ENCODE measurements at regions not wholly inside any gene's neighbourhood (a gene's known extent, or its start where the extent isn't known, plus 50 kb on each side); places are given as distances from the start of the nearest gene placed in this dataset.

DNA sequence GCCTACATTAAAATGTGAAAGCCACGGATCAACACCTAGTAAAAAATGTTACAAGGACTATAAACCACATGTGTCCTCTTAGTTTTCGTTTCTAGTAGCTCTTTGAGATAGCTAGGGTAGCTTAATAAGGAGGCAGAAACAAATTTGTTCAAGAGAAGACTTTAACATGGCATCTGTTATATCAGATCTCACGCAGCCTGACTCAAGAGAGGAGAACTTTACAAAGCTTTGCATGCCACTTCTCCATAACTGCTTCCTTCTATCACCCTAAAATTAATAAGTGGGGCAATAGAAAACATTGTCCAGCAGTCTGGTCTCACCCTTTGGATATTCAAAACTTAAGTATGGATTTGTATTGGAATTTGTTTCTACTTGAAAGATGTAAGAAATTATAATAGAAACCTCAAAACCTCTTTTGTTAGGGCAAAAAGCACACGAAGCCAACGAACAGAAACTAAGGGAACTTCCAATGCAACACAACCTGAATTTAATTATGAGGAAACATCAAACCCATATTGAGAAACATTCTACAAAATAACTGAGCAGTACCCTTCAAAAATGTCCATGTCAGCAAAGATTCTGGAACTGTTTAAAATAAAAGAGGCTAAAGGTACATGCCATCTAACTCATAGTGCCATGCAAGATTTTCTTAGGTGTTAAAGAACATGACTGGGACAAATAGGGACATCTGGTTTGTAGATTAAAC is 194.8 kb downstream of the LRIG3 start (continued):
- TF ChIP-seq CEBPB (IDR thresholded peaks at IDR 0.05; ENCODE audit: low read depth) (no peak), TCF7L2 (IDR thresholded peaks at IDR 0.05; ENCODE audit: borderline replicate concordance, extremely low read depth, insufficient read depth, insufficient read length) (no peak)
- TF ChIP-seq, protein P1, sequence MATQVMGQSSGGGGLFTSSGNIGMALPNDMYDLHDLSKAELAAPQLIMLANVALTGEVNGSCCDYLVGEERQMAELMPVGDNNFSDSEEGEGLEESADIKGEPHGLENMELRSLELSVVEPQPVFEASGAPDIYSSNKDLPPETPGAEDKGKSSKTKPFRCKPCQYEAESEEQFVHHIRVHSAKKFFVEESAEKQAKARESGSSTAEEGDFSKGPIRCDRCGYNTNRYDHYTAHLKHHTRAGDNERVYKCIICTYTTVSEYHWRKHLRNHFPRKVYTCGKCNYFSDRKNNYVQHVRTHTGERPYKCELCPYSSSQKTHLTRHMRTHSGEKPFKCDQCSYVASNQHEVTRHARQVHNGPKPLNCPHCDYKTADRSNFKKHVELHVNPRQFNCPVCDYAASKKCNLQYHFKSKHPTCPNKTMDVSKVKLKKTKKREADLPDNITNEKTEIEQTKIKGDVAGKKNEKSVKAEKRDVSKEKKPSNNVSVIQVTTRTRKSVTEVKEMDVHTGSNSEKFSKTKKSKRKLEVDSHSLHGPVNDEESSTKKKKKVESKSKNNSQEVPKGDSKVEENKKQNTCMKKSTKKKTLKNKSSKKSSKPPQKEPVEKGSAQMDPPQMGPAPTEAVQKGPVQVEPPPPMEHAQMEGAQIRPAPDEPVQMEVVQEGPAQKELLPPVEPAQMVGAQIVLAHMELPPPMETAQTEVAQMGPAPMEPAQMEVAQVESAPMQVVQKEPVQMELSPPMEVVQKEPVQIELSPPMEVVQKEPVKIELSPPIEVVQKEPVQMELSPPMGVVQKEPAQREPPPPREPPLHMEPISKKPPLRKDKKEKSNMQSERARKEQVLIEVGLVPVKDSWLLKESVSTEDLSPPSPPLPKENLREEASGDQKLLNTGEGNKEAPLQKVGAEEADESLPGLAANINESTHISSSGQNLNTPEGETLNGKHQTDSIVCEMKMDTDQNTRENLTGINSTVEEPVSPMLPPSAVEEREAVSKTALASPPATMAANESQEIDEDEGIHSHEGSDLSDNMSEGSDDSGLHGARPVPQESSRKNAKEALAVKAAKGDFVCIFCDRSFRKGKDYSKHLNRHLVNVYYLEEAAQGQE (IDR thresholded peaks at IDR 0.05; ENCODE audit: low read depth) = no peak

GRCh38 chr12:58727521-58727920 is 192.8 kb downstream of the LRIG3 start:
- no peak for DNase-seq (ENCODE audit: low read depth, low spot score)
- RAD21 ChIA-PET (ENCODE audit: low non-redundant PET in 1 of 2, low total read pairs in 2 of 2, uncharacterized antibody in 2 of 2, unreplicated experiment in 2 of 2) = no interaction called here
- no peak overlapping the region for H3K27ac ChIP-seq (ENCODE audit: low read depth, low read length)

More at GRCh38 chr12:58727521-58727920, 192.8 kb downstream of the LRIG3 start:
- no peak for ATAC-seq
- no peaks in the 10 kb centered on the region for H3K36me3 ChIP-seq (ENCODE audit: control insufficient read depth in 1 of 2, insufficient read depth in 2 of 2, low read length in 2 of 2)
- no TSS peak for BruUV-seq (replicated peaks)
- H3K9me3 ChIP-seq (ENCODE audit: control insufficient read depth in 1 of 2, insufficient read depth in 1 of 2, low read depth in 1 of 2, low read length in 2 of 2) = no peaks in the 10 kb centered on the region
- H3K9ac ChIP-seq (ENCODE audit: low read length) = no peak overlapping the region
- no peak overlapping the region for H3K4me2 ChIP-seq (ENCODE audit: low read length)
- POLR2A ChIA-PET = no interaction called here
- no peaks in the 10 kb centered on the region for H3K79me2 ChIP-seq (ENCODE audit: insufficient read depth, low read length)
- H2AFZ ChIP-seq (ENCODE audit: low read depth, low read length, poor library complexity, severe bottlenecking) = no peak overlapping the region
- no peaks in the 10 kb centered on the region for H3K27me3 ChIP-seq (ENCODE audit: insufficient read depth, low read length)
- CTCF ChIA-PET = no interaction called here
- no peaks in the 10 kb centered on the region for H3K4me1 ChIP-seq (ENCODE audit: control insufficient read depth in 1 of 2, insufficient read depth in 2 of 2, low read length in 2 of 2)
- intact Hi-C loops (cut with micrococcal nuclease) = no loop called here
- H4K20me1 ChIP-seq (ENCODE audit: insufficient read depth) = no peaks in the 10 kb centered on the region
- H3K9me2 ChIP-seq (ENCODE audit: insufficient read depth) = no peaks in the 10 kb centered on the region
- TF ChIP-seq ZFX (IDR thresholded peaks at IDR 0.05) (no peak), EZH2 (IDR thresholded peaks at IDR 0.05) (no peak), EZH2phosphoT487 (IDR thresholded peaks at IDR 0.05; ENCODE audit: borderline replicate concordance) (no peak), SIN3A (IDR thresholded peaks at IDR 0.05; ENCODE audit: low read depth) (no peak), JUND (IDR thresholded peaks at IDR 0.05) (no peak), SRF (IDR thresholded peaks at IDR 0.05; ENCODE audit: low read depth) (no peak), CEBPB (IDR thresholded peaks at IDR 0.05; ENCODE audit: low read depth) (no peak), ELF1 (IDR thresholded peaks at IDR 0.05; ENCODE audit: borderline replicate concordance, low read depth) (no peak), POLR2AphosphoS5 (IDR thresholded peaks at IDR 0.05; ENCODE audit: low read depth, low read length) (no peak), TCF7L2 (IDR thresholded peaks at IDR 0.05; ENCODE audit: borderline replicate concordance, extremely low read depth, insufficient read depth, insufficient read length) (no peak), EGR1 (IDR thresholded peaks at IDR 0.05; ENCODE audit: low read depth) (no peak)
- TF ChIP-seq, protein P1 (IDR thresholded peaks at IDR 0.05; ENCODE audit: low read depth) = no peak
- TF ChIP-seq, protein P2, sequence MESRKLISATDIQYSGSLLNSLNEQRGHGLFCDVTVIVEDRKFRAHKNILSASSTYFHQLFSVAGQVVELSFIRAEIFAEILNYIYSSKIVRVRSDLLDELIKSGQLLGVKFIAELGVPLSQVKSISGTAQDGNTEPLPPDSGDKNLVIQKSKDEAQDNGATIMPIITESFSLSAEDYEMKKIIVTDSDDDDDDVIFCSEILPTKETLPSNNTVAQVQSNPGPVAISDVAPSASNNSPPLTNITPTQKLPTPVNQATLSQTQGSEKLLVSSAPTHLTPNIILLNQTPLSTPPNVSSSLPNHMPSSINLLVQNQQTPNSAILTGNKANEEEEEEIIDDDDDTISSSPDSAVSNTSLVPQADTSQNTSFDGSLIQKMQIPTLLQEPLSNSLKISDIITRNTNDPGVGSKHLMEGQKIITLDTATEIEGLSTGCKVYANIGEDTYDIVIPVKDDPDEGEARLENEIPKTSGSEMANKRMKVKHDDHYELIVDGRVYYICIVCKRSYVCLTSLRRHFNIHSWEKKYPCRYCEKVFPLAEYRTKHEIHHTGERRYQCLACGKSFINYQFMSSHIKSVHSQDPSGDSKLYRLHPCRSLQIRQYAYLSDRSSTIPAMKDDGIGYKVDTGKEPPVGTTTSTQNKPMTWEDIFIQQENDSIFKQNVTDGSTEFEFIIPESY (IDR thresholded peaks at IDR 0.05; ENCODE audit: extremely low read depth, insufficient replicate concordance, low read length) = no peak
- TF ChIP-seq, protein P3, sequence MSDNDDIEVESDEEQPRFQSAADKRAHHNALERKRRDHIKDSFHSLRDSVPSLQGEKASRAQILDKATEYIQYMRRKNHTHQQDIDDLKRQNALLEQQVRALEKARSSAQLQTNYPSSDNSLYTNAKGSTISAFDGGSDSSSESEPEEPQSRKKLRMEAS (IDR thresholded peaks at IDR 0.05) = no peak
- H3K4me3 ChIP-seq (replicated peaks in 1 of 2; ENCODE audit: low read depth in 1 of 2, low read length in 2 of 2) = no peak overlapping the region
